HepG2 (cell line): ENCODE measurements at regions not wholly inside any gene's neighbourhood (a gene's known extent, or its start where the extent isn't known, plus 50 kb on each side); places are given as distances from the start of the nearest gene placed in this dataset.

ENCODE experiments used
- ATAC-seq: fragments of 200-7000 bp; cut with Tn5 transposase; 3 replicates; pipeline ENCODE4 v1.9.1; 2020; ENCODE audit warnings: mild to moderate bottlenecking, moderate library complexity
- BruUV-seq: library from RNA; stranded (reverse); fragments of 400-500 nt; replicated peaks from 2 replicates; lab custom pipeline; 2021; lab: Mats Ljungman, UMichigan
- CTCF ChIA-PET: fragments of 300-600 bp; formaldehyde crosslinking; extraction: SDS; loops from one replicate; lab custom pipeline; 2021; ENCODE audit warnings: low total read pairs, inconsistent platforms, low intra/inter-chr PET ratio; lab: Yijun Ruan, JAX
- POLR2A ChIA-PET: fragments of 350-600 bp; sonication (Branson Sonifier 250); formaldehyde crosslinking; loops from one replicate; lab custom pipeline; 2020; ENCODE audit warnings: antibody characterized with exemption, inconsistent platforms; lab: Yijun Ruan, JAX
- DNase-seq: peaks from one replicate; pipeline ENCODE4 v3.0.0-alpha.2; 2015; ENCODE audit warnings: low spot score
- FAIRE-seq: peaks from 3 replicates; lab custom pipeline; 2011; peaks lifted over from hg19 to GRCh38; lab: Jason Lieb, UNC
- H2AFZ ChIP-seq: one replicate; pipeline ENCODE4 v1.6.1; 2011; ENCODE audit warnings: low read length, inconsistent platforms
- H3K27ac ChIP-seq: fragments of 300-600 bp; 3 replicates; pipeline ENCODE4 v1.8.0; 2011; ENCODE audit warnings: mixed run types, mild to moderate bottlenecking, mixed read lengths, low read length, inconsistent platforms; ENCODE audit not compliant: insufficient read depth; ENCODE audit errors: extremely low read length
- H3K27me3 ChIP-seq, 2 experiments: fragments of 200-600 bp in 1 of 2; 2 replicates in 1 of 2; 3 replicates in 1 of 2; pipeline versions ENCODE4 v1.6.0 to v1.8.0; 2011; ENCODE audit warnings: low read length in 2 of 2, mild to moderate bottlenecking in 2 of 2, moderate library complexity in 2 of 2, inconsistent platforms in 1 of 2; ENCODE audit not compliant: insufficient read depth in 2 of 2, control insufficient read depth in 1 of 2
- H3K36me3 ChIP-seq, 2 experiments: fragments of 200-600 bp in 1 of 2; replicated peaks in 1 of 2; 2 replicates in 1 of 2; 3 replicates in 1 of 2; pipeline versions ENCODE4 v1.5.1 to v1.8.0; 2011; ENCODE audit warnings: low read length in 2 of 2, inconsistent platforms in 1 of 2; ENCODE audit not compliant: insufficient read depth in 2 of 2, control insufficient read depth in 1 of 2
- H3K4me1 ChIP-seq: 2 replicates; pipeline ENCODE4 v1.5.1; 2012; ENCODE audit warnings: low read length, inconsistent platforms; ENCODE audit not compliant: insufficient read depth
- H3K4me2 ChIP-seq: 2 replicates; pipeline ENCODE4 v1.6.0; 2011; ENCODE audit warnings: low read depth, low read length, inconsistent platforms
- H3K4me3 ChIP-seq, 3 experiments: fragments of 200-600 bp in 1 of 3; sonication (generic), shearing (Covaris generic) in 1 of 3; replicated peaks in 1 of 3; 2 replicates each; pipeline ENCODE4 v1.5.1; 2011 to 2016; ENCODE audit warnings: low read length in 3 of 3, inconsistent platforms in 2 of 3, low read depth in 2 of 3, mild to moderate bottlenecking in 2 of 3, control low read depth in 1 of 3, mixed read lengths in 1 of 3; ENCODE audit not compliant: insufficient read depth in 1 of 3
- H3K79me2 ChIP-seq: one replicate; pipeline ENCODE4 v1.6.1; 2011; ENCODE audit warnings: low read length, inconsistent platforms; ENCODE audit not compliant: insufficient read depth
- H3K9ac ChIP-seq: 2 replicates; pipeline ENCODE4 v1.6.0; 2011; ENCODE audit warnings: mild to moderate bottlenecking, low read depth, low read length, inconsistent platforms; ENCODE audit not compliant: insufficient read depth
- H3K9me3 ChIP-seq: 2 replicates; pipeline ENCODE4 v1.5.1; 2012; ENCODE audit warnings: mild to moderate bottlenecking, low read length
- H4K20me1 ChIP-seq: 2 replicates; pipeline ENCODE4 v1.6.0; 2011; ENCODE audit warnings: inconsistent platforms, mild to moderate bottlenecking, low read length, moderate library complexity; ENCODE audit not compliant: insufficient read depth
- ARNT2 ChIP-seq: sonication (generic); formaldehyde crosslinking; IDR thresholded peaks from 2 replicates; pipeline ENCODE4 v1.8.0; 2022; ENCODE audit warnings: mild to moderate bottlenecking, low read depth, missing genetic modification reagents, moderate library complexity
- CEBPB ChIP-seq: IDR thresholded peaks from 2 replicates; pipeline ENCODE4 v1.6.1; 2011; ENCODE audit warnings: low read depth, low read length, improper control_type of control experiment, borderline replicate concordance
- FOXP1 ChIP-seq, 2 experiments: fragments of 450-650 bp in 1 of 2; IDR thresholded peaks; 2 replicates each; pipeline ENCODE4 v1.6.1; 2017 to 2018; ENCODE audit warnings: antibody characterized with exemption in 1 of 2
- ZNF121 ChIP-seq: sonication (generic); formaldehyde crosslinking; IDR thresholded peaks from 2 replicates; pipeline ENCODE4 v1.5.0; 2020; ENCODE audit warnings: mild to moderate bottlenecking, missing genetic modification reagents
- ZNF264 ChIP-seq: sonication (generic); formaldehyde crosslinking; IDR thresholded peaks from 2 replicates; pipeline ENCODE4 v1.4.0; 2020; ENCODE audit warnings: missing genetic modification reagents
- WGBS: methylation state at CpG from one replicate; pipeline ENCODE4 v1.1.6; 2017; ENCODE audit warnings: low lambda C conversion rate; 5-methylcytosine and 5-hydroxymethylcytosine counted together
- in situ Hi-C: cut with HindIII; loops from 2 replicates; pipeline ENCODE4 v1.10.0; 2017; ENCODE audit warnings: low pct_unique_long_range_greater_than_20kb; ENCODE audit not compliant: extremely low pct_ligation_motif_present
- intact Hi-C: fragments of 100-400 bp; cut with micrococcal nuclease; formaldehyde crosslinking; loops from one replicate; pipeline ENCODE4 v1.10.0; 2022; ENCODE audit not compliant: unreplicated experiment
- TF ChIP-seq, protein P1 (sequence below): sonication (generic); formaldehyde crosslinking; IDR thresholded peaks from 2 replicates; pipeline ENCODE4; 2020; ENCODE audit warnings: missing genetic modification reagents, mild to moderate bottlenecking, borderline replicate concordance

GRCh38 chr6:129965096-129965495 lies 53.3 kb upstream of the L3MBTL3 start:
- POLR2A ChIA-PET: no interaction called here
- Histone ChIP-seq H3K9ac (no peak overlapping the region), H3K27me3 (peaks cover 2 to 7% of the 10 kb centered on the region in 2 experiments; a peak in 2 of 5 replicates), H3K4me1 (no peaks in the 10 kb centered on the region), H4K20me1 (no peaks in the 10 kb centered on the region), H3K4me2 (no peak overlapping the region), H3K79me2 (no peaks in the 10 kb centered on the region), H3K4me3 (no peak overlapping the region), H2AFZ (no peak overlapping the region), H3K27ac (no peak overlapping the region), H3K36me3 (no peaks in the 10 kb centered on the region), H3K9me3 (no peaks in the 10 kb centered on the region)
- TF ChIP-seq CEBPB (peak; percentile 88), ZNF121 (no peak), ARNT2 (CRISPR knock-in tag) (no peak), ZNF264 (CRISPR knock-in tag) (no peak), FOXP1 (IDR thresholded peaks at IDR 0.05) (no peak), FOXP1 (CRISPR knock-in tag; IDR thresholded peaks at IDR 0.05) (no peak)
- TF ChIP-seq, protein P1, sequence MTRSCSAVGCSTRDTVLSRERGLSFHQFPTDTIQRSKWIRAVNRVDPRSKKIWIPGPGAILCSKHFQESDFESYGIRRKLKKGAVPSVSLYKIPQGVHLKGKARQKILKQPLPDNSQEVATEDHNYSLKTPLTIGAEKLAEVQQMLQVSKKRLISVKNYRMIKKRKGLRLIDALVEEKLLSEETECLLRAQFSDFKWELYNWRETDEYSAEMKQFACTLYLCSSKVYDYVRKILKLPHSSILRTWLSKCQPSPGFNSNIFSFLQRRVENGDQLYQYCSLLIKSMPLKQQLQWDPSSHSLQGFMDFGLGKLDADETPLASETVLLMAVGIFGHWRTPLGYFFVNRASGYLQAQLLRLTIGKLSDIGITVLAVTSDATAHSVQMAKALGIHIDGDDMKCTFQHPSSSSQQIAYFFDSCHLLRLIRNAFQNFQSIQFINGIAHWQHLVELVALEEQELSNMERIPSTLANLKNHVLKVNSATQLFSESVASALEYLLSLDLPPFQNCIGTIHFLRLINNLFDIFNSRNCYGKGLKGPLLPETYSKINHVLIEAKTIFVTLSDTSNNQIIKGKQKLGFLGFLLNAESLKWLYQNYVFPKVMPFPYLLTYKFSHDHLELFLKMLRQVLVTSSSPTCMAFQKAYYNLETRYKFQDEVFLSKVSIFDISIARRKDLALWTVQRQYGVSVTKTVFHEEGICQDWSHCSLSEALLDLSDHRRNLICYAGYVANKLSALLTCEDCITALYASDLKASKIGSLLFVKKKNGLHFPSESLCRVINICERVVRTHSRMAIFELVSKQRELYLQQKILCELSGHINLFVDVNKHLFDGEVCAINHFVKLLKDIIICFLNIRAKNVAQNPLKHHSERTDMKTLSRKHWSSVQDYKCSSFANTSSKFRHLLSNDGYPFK (CRISPR knock-in tag): no peak
- DNase-seq: no peak
- FAIRE-seq: no peak
- WGBS: 21% methylated on average over 2 of the region's 2 CpGs
- intact Hi-C loops (no loop called here), in situ Hi-C loops (no loop called here)
- no peak for ATAC-seq
- no TSS peak for BruUV-seq
- CTCF ChIA-PET: no interaction called here
